ENCODE measurements at regions not wholly inside any gene's neighbourhood (a gene's known extent, or its start where the extent isn't known, plus 50 kb on each side); places are given as distances from the start of the nearest gene placed in this dataset.

DNA sequence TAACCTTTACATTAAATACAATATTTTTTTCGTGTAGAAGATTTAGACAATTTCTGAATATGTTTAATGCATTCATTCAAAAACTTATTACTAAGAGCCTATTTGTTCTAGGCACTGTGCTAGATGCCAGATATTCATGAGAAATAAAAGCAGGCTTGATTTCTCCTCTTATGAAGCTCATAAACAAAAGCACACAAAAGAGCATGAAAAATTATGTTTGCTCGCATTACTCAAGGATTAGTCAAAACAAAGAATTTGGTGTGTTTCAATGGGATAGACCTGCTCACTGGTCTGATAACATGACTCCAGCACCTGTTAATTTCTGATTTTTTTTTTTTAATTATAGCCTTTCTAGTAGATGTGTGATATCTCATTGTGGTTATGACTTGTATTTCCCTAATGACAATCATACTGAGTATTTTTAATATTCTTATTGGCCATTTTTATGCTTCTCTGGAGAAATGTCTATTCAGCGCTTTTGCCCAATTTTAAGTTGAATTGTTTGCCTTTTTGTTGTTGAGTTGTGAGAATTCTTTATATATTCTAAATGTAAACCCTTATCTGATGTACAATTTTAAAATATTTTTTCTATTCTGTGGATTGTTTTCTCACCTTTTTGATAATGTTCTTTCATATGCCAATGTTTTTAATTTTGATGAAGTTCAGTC, 382.3 kb upstream of the ADGRL4 start:
- no peak for TF ChIP-seq POLR2A (IDR thresholded peaks at IDR 0.05)
- TF ChIP-seq, protein P1, sequence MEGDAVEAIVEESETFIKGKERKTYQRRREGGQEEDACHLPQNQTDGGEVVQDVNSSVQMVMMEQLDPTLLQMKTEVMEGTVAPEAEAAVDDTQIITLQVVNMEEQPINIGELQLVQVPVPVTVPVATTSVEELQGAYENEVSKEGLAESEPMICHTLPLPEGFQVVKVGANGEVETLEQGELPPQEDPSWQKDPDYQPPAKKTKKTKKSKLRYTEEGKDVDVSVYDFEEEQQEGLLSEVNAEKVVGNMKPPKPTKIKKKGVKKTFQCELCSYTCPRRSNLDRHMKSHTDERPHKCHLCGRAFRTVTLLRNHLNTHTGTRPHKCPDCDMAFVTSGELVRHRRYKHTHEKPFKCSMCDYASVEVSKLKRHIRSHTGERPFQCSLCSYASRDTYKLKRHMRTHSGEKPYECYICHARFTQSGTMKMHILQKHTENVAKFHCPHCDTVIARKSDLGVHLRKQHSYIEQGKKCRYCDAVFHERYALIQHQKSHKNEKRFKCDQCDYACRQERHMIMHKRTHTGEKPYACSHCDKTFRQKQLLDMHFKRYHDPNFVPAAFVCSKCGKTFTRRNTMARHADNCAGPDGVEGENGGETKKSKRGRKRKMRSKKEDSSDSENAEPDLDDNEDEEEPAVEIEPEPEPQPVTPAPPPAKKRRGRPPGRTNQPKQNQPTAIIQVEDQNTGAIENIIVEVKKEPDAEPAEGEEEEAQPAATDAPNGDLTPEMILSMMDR (IDR thresholded peaks at IDR 0.05) = no peak

Measured in prostate gland (tissue), 2 donors.